SK-N-MC (cell line): ENCODE measurements at regions not wholly inside any gene's neighbourhood (a gene's known extent, or its start where the extent isn't known, plus 50 kb on each side); places are given as distances from the start of the nearest gene placed in this dataset.

Experiments used
- DNase-seq: peaks from one replicate; pipeline ENCODE4 v3.0.0-alpha.2; 2011; ENCODE audit warnings: low read depth, low spot score
- H3K27ac ChIP-seq: fragments of 200-600 bp; sonication (generic); 2 replicates; pipeline ENCODE4 v1.5.1; 2016; ENCODE audit warnings: mixed run types
- H3K36me3 ChIP-seq: fragments of 200-600 bp; sonication (generic); 2 replicates; pipeline ENCODE4 v1.6.1; 2017; ENCODE audit warnings: antibody characterized with exemption, low read length, mixed read lengths; ENCODE audit not compliant: insufficient read depth
- H3K4me3 ChIP-seq: fragments of 200-600 bp; sonication (generic); 2 replicates; pipeline ENCODE4 v1.5.1; 2016
- H3K9ac ChIP-seq: fragments of 200-600 bp; sonication (generic); 2 replicates; pipeline ENCODE4 v1.8.0; 2017; ENCODE audit warnings: mixed run types, mixed read lengths; ENCODE audit not compliant: insufficient read length
- H3K9me3 ChIP-seq: fragments of 200-600 bp; sonication (generic); 2 replicates; pipeline ENCODE4 v1.6.1; 2017; ENCODE audit warnings: low read depth, mild to moderate bottlenecking, antibody characterized with exemption, low read length, moderate library complexity, mixed read lengths
- EZH2 ChIP-seq: fragments of 200-600 bp; sonication (generic); IDR thresholded peaks from one replicate; pipeline ENCODE4 v1.6.1; 2017; ENCODE audit warnings: antibody characterized with exemption
- FOXP2 ChIP-seq: optimal IDR thresholded peaks from 2 replicates; pipeline ENCODE3; 2011; ENCODE audit warnings: mild to moderate bottlenecking, moderate library complexity; ENCODE audit not compliant: insufficient read depth; ENCODE audit errors: extremely low read length, control extremely low read depth
- POLR2AphosphoS5 ChIP-seq: IDR thresholded peaks from 2 replicates; pipeline ENCODE4 v1.6.1; 2012; ENCODE audit warnings: mild to moderate bottlenecking, low read depth, low read length, borderline replicate concordance

DNA sequence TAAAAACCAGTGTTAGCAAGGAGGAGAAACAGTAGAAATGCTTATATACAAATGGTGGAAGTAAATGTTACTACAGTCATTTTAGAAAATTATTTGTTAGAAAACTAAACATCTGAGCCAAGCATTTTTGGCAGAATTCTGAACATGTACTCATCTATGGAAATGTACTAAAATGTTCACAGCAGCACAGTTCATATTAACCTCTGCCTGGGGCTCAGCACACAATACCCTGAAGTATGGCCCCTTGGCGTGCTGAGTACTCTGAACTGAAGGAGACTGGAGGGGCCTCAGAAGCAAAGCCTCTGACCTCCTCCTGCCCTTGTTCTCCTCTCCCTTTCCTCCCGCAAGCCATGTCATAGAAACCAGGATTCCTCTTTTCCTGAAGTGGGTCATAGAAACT, 66.2 kb upstream of the RALGAPA2 start:
- H3K27ac ChIP-seq, result no peak overlapping the region
- no peak overlapping the region for H3K4me3 ChIP-seq
- TF ChIP-seq POLR2AphosphoS5 (no peak), FOXP2 (no peak), EZH2 (no peak)
- H3K9me3 ChIP-seq, result no peaks in the 10 kb centered on the region
- no peaks in the 10 kb centered on the region for H3K36me3 ChIP-seq
- DNase-seq, result no peak
- H3K9ac ChIP-seq, result no peak overlapping the region

DNA sequence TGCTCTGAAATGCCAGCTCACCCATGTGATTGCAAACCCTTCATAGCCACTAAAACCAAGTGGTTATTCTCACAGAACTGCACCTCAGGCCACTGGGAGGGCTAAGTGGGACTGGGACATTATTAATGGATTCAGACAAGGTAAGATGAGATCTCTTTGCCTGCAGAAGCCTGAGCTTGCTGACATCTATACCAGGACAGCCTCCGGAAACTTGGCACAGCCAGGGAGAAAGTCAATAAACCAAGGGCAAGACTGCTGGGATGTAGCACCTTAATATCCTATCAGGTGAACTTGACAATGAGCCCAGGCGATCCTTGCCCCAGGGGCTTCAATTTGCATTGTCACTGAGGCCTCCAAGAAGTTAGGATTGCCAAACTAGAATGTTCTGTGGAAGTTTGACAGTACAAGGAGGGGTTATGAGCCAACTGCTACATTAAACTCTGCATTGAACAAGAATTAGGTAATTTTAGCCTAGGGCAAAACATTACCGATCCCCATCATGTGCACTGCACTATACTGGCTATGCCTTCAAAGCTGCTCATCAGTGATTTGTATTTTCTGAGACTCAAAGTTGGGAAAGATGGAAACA, 60.1 kb upstream of the RALGAPA2 start:
- no peak for TF ChIP-seq EZH2
- no peak for TF ChIP-seq POLR2AphosphoS5
- TF ChIP-seq FOXP2, result no peak
- DNase-seq, result no peak
- H3K9me3 ChIP-seq, result no peaks in the 10 kb centered on the region
- H3K4me3 ChIP-seq, result no peak overlapping the region
- no peak overlapping the region for H3K27ac ChIP-seq
- H3K36me3 ChIP-seq, result no peaks in the 10 kb centered on the region
- no peak overlapping the region for H3K9ac ChIP-seq

- Histone ChIP-seq H3K27ac (no peak overlapping the region), H3K36me3 (no peaks in the 10 kb centered on the region), H3K9me3 (no peaks in the 10 kb centered on the region), H3K4me3 (no peak overlapping the region), H3K9ac (no peak overlapping the region)
- no peak for DNase-seq
- TF ChIP-seq POLR2AphosphoS5 (no peak), EZH2 (no peak), FOXP2 (no peak)
These were observed 55.9 kb upstream of the RALGAPA2 start for GRCh38 chr20:20768202-20768815.

- no peak overlapping the region for H3K27ac ChIP-seq
- no peak for DNase-seq
These were observed 53.4 kb upstream of the RALGAPA2 start for GRCh38 chr20:20765696-20766365.

GRCh38 chr20:20763650-20764049, 51.2 kb upstream of the RALGAPA2 start:
- H3K9ac ChIP-seq, result no peak overlapping the region
- H3K27ac ChIP-seq, result no peak overlapping the region
- TF ChIP-seq FOXP2 (no peak), POLR2AphosphoS5 (no peak), EZH2 (no peak)
- DNase-seq, result no peak
- H3K36me3 ChIP-seq, result no peaks in the 10 kb centered on the region
- H3K4me3 ChIP-seq, result no peak overlapping the region
- no peaks in the 10 kb centered on the region for H3K9me3 ChIP-seq

More at GRCh38 chr20:20765696-20766365, 53.4 kb upstream of the RALGAPA2 start:
- Histone ChIP-seq H3K36me3 (no peaks in the 10 kb centered on the region), H3K9me3 (no peaks in the 10 kb centered on the region), H3K9ac (no peak overlapping the region), H3K4me3 (no peak overlapping the region)
- TF ChIP-seq EZH2 (no peak), POLR2AphosphoS5 (no peak), FOXP2 (no peak)
